GM12865 (cell line): ENCODE measurements at regions not wholly inside any gene's neighbourhood (a gene's known extent, or its start where the extent isn't known, plus 50 kb on each side); places are given as distances from the start of the nearest gene placed in this dataset.

ENCODE experiments used
- DNase-seq: peaks from one replicate; pipeline ENCODE4 v3.0.0; 2010; ENCODE audit warnings: low read depth
- H3K4me3 ChIP-seq: 2 replicates; pipeline ENCODE4 v1.5.1; 2011; ENCODE audit warnings: mild to moderate bottlenecking, low read depth, low read length, control low read depth
- TF ChIP-seq, protein P1 (sequence below): IDR thresholded peaks from 2 replicates; pipeline ENCODE4 v1.5.1; 2011; ENCODE audit warnings: low read length, control low read depth, low read depth, inconsistent platforms; ENCODE audit not compliant: insufficient read depth; ENCODE audit errors: missing control alignments

DNA sequence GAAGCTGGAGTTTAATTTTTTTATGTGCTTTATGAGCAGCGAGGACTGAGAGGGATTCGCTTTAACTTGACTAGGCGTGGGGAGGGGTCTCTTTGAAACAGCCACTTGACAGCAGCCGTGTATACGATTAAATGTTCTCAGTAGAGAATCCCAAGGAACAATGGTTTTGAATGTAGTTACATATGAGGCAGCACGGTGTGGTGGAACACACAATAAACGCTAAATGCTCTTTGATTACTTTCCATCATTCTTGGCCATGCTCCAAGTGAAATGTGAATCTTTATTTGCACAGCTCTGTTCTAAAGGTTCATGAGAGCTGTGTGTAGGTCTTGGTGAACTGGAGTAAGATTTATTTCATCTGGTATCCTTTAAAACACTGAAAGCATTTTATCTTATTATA, 251.4 kb upstream of the TGFBR2 start:
- H3K4me3 ChIP-seq = no peak overlapping the region
- TF ChIP-seq, protein P1, sequence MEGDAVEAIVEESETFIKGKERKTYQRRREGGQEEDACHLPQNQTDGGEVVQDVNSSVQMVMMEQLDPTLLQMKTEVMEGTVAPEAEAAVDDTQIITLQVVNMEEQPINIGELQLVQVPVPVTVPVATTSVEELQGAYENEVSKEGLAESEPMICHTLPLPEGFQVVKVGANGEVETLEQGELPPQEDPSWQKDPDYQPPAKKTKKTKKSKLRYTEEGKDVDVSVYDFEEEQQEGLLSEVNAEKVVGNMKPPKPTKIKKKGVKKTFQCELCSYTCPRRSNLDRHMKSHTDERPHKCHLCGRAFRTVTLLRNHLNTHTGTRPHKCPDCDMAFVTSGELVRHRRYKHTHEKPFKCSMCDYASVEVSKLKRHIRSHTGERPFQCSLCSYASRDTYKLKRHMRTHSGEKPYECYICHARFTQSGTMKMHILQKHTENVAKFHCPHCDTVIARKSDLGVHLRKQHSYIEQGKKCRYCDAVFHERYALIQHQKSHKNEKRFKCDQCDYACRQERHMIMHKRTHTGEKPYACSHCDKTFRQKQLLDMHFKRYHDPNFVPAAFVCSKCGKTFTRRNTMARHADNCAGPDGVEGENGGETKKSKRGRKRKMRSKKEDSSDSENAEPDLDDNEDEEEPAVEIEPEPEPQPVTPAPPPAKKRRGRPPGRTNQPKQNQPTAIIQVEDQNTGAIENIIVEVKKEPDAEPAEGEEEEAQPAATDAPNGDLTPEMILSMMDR = no peak
- no peak for DNase-seq

DNA sequence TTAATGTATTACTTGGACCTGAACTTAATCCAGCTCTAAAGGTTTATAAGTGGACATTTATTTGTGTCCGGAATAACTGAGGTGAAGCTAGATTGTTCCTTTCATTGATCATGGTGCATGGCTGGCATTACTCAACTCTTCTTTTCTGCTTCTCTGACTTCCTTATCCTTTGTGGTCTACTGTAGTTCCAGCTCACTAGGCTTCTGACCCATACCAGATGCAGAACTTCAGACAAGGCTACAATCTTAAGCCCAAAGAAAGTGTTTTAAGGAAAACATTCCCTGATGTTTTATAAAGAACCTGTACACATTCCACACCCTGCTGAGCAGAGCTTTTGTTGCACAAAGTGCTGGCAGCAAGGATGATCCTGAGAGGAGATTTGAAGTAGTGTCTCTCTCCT, 250.8 kb upstream of the TGFBR2 start:
- H3K4me3 ChIP-seq = no peak overlapping the region
- TF ChIP-seq, protein P1 = no peak
- no peak for DNase-seq

DNA sequence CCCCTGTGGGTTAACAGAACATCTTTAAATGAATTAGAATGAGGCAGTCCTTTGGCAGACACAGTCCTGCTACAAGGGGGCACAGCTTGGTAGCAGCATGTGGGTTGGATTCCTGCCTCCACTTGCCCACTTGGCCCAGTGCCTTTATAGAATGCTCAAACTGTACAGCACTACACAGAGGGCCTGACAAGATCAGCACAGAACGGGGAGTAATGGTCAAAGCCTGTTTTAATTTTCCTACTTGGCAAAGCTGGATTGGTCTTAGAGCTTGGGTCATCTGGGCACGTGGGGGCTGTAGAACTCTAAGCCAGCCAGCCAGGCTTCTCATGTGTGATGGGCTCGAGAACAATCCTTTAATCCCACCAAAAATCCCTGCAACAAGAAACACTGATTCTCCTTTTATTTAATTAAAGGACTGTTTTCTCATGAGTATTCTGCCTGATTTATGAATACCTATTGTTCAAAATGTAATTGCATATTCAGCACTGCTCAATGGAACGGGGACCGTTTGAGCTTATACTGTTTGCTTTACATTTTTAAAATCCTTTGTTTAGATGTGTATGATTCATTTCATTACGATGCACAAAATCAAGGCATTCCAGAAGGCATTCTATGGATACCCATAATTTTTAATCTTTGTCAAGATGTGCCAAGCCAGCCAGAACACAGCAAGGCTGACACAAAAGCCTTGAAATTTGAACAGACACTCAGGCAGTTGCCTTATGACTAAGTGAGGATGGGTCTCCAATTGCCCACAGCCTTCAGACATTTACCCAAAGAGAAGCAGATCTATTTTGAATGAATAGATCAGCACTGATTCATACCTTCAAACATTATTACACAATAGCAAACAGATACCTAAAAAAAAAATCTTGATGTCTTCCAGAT, 249.3 kb upstream of the TGFBR2 start:
- no peak for DNase-seq
- no peak overlapping the region for H3K4me3 ChIP-seq
- TF ChIP-seq, protein P1 = no peak

DNA sequence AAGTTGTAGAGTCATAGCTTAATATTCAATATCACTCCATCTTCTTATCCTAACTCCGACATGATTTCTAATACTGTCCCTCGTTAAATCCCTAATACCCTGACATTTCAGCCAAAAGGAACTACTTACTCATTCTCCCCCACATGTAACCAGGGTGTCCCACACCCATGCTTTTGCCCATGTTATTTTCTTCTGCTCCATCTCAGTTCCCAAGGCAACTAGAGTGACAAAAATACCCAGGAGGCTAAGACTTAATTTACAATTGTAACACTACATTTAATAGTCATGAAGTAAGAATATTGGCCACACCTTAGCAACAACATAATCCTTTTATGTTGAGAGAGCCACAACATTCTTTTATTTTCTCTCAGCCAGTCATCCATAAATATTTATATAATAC, 248.5 kb upstream of the TGFBR2 start:
- H3K4me3 ChIP-seq = no peak overlapping the region
- TF ChIP-seq, protein P1 = no peak
- DNase-seq = no peak

DNA sequence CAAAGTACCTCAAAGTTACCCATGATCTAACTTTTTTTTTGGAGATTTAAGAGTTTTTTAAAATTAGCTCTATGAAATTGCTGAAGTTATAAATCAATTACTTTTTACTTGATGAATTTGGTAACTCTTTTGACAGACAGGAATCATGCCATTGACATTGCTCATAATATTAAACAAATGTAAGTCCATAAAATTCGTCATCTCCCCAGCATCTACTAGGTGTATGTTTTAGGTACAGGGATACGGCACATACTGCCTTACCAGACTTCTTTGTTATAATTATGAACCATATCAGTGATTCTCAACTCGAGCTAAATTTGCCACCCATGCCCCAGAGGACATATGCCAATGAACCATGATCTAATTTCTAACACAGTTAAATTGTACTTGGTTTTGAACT, 247.5 kb upstream of the TGFBR2 start:
- TF ChIP-seq, protein P1 = no peak
- no peak overlapping the region for H3K4me3 ChIP-seq
- no peak for DNase-seq

DNA sequence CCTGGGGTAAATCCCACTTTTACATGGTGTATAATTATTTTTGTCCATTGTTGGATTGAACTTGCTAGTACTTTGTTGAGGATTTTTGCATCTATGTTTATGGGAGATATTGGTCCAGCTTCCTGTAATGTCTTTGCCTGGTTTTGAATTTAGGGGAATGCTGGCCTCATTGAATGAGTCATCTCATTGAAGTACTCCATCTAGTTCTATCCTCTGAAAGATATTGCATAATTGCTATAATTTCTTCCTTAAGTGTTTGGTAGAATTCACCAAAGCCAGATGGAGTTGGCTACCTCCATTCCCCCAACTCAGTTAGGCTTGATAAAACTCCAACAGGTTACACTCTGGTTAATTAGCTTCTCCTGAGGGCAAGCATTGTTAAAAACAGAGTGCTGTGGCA, 237.4 kb upstream of the TGFBR2 start:
- TF ChIP-seq, protein P1 = no peak
- no peak overlapping the region for H3K4me3 ChIP-seq
- no peak for DNase-seq
